GM23338 (cell line): ENCODE measurements at regions not wholly inside any gene's neighbourhood (a gene's known extent, or its start where the extent isn't known, plus 50 kb on each side); places are given as distances from the start of the nearest gene placed in this dataset.

Experiments
- CREB1 ChIP-seq: fragments of 250-450 bp; sonication (Bioruptor Pico); IDR thresholded peaks from 2 replicates; pipeline ENCODE4 v1.5.0; 2020; ENCODE audit warnings: low read depth, mild to moderate bottlenecking, moderate library complexity
- EZH2 ChIP-seq: fragments of 200-600 bp; sonication (generic); IDR thresholded peaks from one replicate; pipeline ENCODE4 v1.8.0; 2017; ENCODE audit warnings: antibody characterized with exemption, mild to moderate bottlenecking, low read depth; ENCODE audit not compliant: unreplicated experiment
- EZH2phosphoT487 ChIP-seq: fragments of 200-600 bp; sonication (generic); IDR thresholded peaks from one replicate; pipeline ENCODE4 v1.8.1; 2018; ENCODE audit warnings: antibody characterized with exemption; ENCODE audit not compliant: unreplicated experiment
- JUNB ChIP-seq: IDR thresholded peaks from one replicate; pipeline ENCODE4 v1.6.1; 2016; ENCODE audit warnings: antibody characterized with exemption; ENCODE audit not compliant: unreplicated experiment
- NANOG ChIP-seq: IDR thresholded peaks from 2 replicates; pipeline ENCODE4 v1.6.1; 2016; ENCODE audit warnings: antibody characterized with exemption, borderline replicate concordance
- POLR2AphosphoS5 ChIP-seq: IDR thresholded peaks from 2 replicates; pipeline ENCODE4 v1.6.1; 2016; ENCODE audit warnings: antibody characterized with exemption, low read depth
- REST ChIP-seq: IDR thresholded peaks from one replicate; pipeline ENCODE4 v1.6.1; 2018; ENCODE audit warnings: antibody characterized with exemption; ENCODE audit not compliant: unreplicated experiment
- ZNF331 ChIP-seq: fragments of 250-450 bp; sonication (Bioruptor Pico); IDR thresholded peaks from 2 replicates; pipeline ENCODE4 v1.5.0; 2020; ENCODE audit warnings: low read depth, mild to moderate bottlenecking, moderate library complexity
- TF ChIP-seq, protein P1 (sequence below), 2 experiments: fragments of 200-600 bp in 1 of 2; sonication (generic) in 1 of 2; conservative IDR thresholded peaks; 2 replicates each; pipeline versions ENCODE4 v1.5.1 to v1.6.1; 2016 to 2017; ENCODE audit warnings: antibody characterized with exemption in 2 of 2, low read depth in 2 of 2, mild to moderate bottlenecking in 2 of 2, moderate library complexity in 1 of 2

- TF ChIP-seq, protein P1, sequence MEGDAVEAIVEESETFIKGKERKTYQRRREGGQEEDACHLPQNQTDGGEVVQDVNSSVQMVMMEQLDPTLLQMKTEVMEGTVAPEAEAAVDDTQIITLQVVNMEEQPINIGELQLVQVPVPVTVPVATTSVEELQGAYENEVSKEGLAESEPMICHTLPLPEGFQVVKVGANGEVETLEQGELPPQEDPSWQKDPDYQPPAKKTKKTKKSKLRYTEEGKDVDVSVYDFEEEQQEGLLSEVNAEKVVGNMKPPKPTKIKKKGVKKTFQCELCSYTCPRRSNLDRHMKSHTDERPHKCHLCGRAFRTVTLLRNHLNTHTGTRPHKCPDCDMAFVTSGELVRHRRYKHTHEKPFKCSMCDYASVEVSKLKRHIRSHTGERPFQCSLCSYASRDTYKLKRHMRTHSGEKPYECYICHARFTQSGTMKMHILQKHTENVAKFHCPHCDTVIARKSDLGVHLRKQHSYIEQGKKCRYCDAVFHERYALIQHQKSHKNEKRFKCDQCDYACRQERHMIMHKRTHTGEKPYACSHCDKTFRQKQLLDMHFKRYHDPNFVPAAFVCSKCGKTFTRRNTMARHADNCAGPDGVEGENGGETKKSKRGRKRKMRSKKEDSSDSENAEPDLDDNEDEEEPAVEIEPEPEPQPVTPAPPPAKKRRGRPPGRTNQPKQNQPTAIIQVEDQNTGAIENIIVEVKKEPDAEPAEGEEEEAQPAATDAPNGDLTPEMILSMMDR (conservative IDR thresholded peaks at IDR 0.05; ENCODE audit: low read depth in 2 of 2): no peak
- no peak for TF ChIP-seq EZH2phosphoT487
- TF ChIP-seq EZH2: no peak
- no peak for TF ChIP-seq REST
- no peak for TF ChIP-seq NANOG
- no peak for TF ChIP-seq POLR2AphosphoS5
- TF ChIP-seq JUNB: no peak
- no peak for TF ChIP-seq CREB1
- no peak for TF ChIP-seq ZNF331 (CRISPR knock-in tag)
These were observed 975.6 kb downstream of the GBE1 start for GRCh38 chr3:80785875-80786274.
